ENCODE measurements at regions not wholly inside any gene's neighbourhood (a gene's known extent, or its start where the extent isn't known, plus 50 kb on each side); places are given as distances from the start of the nearest gene placed in this dataset.

DNA sequence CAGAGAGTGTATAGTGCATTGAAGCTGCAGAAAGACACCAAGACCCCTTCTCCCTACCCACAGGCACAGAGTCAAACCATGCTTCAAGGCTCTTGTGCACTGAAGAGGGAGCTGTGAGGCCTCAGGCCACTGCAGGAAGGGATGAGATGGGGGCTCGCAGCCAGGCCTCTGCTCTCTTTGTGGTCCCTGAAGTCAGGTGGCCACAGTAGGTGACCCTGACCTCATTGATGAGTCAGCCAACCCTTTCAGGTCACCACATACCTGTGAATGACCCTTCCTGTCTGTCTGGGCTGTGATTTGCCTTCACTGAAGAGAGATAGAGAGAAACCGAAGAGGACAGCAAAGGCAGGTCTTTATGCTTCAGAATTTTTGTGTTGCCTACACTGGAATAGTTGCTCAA is 372.1 kb downstream of the ACTL7B start:
- DNase-seq = no peak

DNA sequence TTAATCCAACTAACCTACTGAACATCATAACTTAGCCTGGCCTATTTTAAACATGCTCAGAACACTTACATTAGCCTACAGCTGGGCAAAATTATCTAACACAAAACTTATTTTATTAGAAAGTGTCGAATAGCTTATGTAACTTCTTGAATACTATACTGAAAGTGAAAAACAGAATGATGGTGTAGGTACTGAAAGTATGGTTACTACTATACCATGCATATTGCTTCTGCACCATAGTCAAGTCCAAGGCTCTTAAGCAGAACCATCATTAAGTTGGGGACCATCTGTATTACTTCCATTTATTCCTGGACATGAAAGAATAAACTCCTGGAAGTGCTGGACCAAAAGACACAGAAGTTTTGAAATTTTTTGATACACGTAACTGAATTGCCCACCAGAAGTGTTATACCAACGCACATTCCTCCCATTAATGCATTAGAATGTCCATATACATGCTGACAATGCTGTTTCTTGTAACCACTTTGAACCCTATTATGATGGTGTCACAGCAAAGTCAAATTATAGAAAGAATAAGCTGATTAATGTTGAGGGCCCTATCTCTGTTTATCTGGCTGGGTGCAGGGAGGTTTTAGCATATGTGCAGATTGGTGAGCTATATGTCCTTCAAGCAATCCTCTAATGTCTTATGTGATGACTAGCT is 375.7 kb downstream of the ACTL7B start:
- no peak for DNase-seq

DNA sequence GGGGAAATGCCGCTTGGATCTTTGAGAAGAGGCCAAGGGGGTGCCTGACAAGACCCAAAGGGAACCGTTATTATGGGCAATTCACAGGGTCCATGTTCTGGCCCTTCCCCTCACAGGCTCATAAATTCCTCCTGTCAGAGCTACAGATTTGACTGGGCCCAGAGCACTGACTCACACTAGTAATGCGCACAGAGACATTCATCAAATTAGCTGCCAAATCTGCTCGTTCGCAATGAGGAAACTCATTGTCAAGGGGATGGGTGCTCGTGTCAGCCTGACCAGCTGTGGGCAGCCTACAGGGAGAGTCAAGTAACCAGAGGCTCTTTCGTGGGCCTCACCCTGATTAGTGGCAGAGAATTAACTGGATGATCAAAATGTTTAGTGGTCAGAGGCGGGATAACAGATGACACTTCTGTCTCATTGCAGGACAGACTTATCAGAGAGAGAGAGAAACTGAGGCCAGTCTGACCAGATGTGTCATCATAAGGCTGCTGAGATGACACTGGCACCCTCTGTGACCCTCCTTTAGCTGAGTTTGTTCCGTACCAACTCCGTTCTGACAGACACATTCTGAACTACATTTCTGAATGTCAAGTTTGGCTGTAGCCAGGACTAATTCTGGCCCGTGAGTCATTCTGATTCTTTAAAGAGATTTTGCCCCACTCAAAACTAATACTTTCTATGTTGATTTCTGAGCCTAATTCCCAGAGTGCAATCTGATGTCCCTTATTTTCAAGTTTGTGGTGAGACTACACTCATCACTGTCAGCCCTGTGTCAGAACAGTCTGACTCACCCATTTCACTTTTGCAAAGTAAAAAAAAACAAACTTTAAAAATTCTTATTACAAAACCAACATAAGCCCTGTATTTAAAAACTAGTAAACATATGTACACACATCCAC is 377.1 kb downstream of the ACTL7B start:
- no peak for DNase-seq

DNA sequence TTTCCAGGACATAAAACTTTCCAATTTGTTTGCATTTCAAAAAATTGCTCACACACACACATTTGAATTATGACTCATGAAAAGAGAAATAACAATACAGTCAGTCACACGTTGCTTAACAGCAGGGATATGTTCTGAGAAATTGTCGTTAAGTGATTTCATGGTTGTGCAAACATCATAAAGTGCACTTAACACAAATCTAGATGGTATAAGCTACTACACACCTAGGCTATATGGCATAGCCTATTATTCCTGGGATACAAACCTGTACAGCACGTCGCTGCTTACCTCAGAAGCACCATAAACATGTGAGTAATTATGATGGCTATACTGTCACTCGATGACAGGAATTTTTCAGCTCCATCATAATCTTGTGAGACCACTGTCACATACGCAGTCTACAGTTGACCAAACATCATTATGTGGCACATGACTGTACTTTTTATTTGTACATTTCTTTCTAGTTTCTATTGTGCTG is 378.2 kb downstream of the ACTL7B start:
- DNase-seq = no peak

DNA sequence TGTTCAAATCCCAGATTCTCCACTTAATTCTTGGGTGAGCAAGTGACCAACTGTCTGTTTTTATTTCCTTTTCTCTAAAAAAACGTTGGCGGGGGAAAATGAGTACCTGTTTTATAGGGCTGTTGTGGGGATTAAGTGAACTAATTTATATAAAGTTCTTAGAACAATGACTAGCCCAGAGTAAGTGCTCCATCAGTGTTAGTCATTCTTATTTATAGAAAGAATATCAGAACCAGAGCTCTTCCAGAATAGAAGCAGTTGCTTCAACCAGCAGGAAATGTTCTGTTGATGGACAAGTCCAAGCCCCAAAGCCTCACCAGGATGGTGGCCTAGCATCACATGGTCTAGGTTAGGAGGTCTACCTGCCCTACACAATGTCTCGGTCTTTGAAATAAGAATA is 379.2 kb downstream of the ACTL7B start:
- DNase-seq = no peak

DNA sequence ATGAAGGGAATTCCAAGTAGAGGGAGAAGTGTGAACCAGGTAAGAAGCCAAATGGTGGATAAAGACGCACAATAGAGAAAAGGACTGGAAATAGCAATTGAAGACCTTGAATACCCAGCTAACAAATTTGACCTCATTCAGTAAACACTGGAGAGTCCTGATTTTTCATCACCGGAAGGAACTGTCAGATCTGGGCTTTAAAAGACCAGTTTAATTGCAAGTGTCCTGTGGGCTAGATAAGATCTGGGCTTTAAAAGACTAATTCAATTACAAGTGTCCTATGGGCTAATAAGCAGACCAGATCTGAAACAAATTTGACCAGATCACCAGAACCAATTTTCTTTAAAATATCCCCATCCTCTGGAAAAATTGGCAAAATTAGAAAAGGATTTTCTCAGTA is 380.0 kb downstream of the ACTL7B start:
- no peak for DNase-seq

DNA sequence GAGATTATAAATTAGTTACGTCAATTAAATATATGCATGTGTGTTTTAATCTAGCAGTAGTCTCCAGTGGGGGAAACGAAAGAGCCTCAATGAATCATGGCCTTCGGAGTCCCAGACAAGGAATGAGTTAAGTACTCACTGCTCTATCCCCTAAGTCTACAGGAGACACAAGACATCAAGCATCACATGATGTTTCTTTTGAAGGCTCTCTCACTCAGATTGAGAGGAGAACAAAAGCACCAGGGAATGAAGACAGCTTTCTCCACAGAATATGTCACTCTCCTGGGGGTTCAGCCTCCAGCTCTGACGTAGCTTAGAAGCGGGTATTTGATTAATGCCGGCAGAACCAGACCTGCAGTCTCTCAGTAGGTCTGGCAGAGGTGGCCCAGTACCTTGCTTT is 381.4 kb downstream of the ACTL7B start:
- DNase-seq = no peak

DNA sequence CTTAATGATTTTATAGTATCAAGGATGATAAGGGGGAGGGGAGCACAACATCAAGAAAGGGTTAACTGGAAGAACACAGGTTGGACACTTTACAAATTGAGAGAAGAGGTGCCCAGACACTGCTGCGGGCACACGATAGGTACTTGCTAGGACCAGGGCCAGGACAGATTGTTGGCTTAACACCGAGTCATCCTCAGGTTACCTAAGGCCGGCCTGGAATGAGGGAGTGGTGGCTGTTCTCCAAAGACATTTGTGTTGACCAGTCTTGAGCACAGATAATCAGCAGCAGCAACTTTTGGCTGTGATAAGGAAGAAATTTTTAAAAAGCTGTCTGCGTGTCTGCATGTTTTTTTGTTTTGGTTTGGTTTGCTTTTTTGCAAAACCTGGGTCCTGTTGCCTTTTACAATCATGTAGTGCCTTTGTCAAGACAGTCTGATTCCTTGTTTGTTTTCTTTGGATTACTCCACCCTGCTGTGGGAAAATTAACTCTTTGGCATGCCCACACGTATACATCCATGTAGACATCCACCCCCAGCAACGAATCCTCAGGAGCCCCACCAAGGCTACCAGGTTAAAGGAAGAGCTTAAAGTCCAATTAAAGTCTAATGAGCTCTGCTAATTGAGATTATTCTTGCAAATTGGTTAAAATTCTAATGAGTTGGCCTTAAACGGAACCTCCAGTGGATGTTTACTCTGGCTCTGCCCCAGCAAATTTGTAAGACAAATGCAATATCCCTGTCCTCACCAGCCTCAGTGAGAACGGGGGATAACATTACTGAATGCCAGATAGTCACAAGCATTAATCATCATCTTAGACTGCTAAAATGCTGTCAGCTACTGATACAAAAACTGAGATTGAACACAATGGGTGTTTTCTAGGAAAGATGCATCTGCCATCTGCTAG is 382.3 kb downstream of the ACTL7B start:
- DNase-seq = no peak

DNA sequence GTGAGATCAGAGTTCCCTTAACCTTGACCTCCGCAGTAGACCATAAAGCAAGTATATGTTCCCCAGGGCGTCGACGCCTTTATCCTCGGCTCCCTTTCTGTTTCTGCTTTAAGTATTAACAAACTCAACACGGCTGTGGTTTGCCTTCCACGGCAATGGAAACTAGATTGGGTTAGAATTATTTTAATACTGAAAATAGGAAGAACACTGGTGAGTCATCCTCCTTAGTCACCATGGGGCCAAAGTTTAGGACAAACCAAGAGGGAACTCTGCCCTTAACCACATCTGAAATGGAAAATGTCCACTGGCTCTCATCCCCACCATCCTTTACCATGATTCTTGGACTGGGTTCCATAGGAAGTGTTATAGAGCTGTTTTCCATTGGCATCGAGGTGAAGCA is 386.1 kb downstream of the ACTL7B start:
- DNase-seq = no peak

DNA sequence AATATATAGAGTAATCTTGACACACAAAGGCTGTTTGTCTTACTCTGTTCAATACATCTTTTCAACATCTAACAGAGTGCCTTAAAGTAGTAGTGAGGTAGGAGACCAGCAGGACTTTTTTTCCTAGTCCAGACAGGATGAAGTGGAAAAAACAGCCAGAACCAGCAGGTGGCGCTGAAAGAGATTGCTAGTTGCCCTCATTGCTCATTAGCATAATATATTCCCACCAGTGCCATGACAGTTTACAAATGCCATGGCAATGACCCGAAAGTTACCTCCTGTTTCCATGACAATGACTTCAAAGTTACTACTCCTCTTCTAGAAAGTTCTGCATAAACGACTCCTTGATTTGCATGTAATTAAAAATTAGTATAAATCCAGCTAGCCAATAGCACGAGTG is 387.4 kb downstream of the ACTL7B start:
- peak in 1 of 5 donors; percentile 3 for DNase-seq

DNA sequence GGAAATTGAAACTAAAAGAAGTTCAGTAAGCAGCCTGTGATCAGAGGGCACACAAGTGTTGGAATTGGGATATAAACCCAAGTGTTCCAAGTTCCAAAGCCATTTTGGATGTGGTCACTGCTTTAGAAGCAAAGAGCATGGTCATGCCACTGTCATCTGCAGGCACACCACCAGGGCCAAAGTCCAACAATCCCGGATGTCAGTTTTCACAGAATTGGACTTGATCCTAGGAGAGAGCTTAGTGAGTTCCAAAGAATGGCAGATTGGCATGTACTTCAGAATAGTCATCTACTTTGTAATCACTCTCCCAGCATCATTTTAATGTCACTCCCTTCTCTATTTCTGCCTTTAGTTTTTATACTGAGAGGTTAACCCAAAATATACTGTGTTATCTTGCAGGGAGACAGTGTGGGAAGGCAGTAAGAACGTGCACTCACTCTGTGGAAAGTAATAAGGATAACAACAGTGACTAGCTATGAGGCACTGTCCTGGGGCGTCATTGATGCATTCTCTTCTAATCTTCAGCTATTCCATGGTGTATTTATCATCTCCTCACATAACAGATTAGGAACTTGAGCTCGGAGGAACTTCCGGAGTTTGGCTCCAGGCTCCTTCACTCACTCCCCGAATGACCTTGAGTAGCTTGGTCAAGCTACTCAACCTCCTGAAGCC is 388.0 kb downstream of the ACTL7B start:
- DNase-seq = no peak

DNA sequence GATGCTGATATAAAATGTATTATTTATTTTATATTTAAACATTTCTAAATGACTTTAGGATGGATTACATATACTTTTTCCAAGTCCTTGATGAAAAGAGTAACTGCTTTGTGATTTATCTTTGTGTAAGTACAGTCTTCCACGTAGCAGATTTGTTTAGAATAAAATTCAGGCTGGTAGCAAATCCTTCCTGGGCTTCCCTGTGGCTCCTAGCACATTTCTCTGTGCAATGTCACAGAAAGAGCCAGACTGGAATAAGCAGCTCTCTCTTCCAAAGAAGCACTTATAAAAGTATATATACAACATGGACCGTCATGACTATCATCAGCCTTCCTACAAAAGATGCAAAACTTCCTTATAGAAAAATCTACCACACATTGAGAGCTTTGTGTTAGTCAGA is 388.6 kb downstream of the ACTL7B start:
- DNase-seq = no peak

DNA sequence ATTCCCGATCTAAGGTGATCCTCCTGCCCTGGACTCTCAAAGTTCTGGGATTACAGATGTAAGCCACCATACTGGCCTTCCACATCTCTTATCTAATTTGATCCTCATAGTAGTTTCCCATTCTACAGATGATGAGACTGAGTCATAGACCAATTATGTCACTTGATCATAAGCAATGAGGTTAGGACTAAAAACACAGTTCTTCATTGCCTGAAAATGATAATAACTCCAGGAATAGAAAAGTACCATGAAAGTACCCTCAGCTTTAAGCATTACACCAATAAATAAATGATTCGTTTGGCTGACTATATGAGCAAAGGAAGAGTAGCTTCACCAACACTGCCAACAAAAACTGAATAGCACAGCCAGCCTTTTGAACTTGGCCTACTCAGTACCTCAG is 389.5 kb downstream of the ACTL7B start:
- no peak for DNase-seq

DNA sequence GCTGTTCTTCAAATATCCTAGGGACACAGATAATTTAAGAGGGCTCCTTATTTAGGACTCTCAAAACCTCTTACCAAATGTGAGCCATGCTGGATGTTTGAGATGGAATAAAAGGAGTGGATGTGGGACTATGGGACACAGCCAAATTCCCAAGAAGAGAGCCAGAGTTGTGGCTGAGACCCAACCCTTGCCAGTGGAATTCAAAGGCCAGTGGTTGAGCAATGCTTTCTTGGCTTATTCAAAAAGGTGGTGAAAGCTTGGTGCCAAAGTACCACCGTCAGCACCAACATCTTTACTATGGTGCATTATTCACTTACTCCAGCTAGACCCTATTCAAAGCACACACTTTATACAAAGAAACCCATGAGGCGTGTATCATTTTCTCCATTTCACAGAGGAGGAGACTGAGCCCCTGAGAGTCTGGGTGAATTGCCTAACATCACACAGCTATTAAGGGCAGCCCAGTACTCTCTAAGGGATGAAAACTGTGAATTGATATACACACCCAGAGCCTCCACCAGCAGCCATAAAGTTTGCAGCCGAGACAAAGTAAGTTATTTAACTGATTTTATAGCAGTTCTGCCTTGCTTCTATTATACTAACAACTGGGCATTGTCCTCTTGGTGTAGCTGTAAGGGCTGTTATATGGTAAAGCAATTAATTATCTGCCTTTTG is 391.7 kb downstream of the ACTL7B start:
- no peak for DNase-seq

DNA sequence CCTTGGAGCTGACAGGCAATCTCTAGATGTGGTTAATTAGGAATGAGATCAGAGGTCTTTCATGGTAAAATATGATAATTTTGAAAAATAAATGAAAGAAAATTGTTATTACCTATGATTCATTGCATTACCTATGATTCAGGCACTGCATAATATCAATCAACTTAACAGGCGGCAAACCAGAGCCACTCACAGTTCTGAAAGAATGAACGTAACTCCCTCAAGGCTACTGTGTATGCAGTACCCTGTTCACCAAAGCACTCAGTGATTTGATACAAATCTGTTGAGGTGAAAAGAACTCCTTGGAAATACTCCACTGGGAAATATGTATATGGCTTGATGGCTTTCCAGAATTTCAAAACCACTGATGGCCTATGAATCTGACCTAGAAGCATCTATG is 398.9 kb downstream of the ACTL7B start:
- DNase-seq = no peak

DNA sequence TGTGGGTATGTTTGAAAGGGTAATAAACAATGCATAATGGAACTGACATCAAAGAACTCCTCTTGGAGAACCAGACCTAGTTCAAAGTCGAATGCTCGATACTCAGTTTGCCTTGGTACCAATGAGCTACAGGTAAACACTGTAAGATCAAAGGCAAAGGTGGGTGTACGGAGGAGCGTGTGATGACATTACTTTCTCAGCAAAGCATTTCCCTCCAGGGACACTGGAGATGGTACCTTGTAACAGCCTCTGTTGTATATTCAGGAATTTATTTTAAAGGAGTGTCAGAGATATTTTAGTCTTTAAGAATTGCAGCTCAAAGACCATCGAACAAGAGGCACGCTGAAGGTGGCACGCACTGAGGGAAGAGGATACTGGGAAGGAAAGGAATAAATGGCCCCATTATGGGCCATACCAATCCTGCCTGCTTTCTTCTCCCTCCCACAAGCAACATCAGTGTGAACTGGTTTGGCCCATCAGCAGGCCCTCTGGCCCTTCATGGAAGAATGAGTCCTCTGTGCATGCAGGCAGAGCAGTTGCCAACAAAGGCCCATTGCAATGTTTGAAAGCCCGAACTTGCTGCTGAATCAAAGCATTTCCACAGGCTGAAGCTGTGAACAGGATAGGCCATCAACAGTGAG is 410.2 kb downstream of the ACTL7B start:
- DNase-seq = no peak

DNA sequence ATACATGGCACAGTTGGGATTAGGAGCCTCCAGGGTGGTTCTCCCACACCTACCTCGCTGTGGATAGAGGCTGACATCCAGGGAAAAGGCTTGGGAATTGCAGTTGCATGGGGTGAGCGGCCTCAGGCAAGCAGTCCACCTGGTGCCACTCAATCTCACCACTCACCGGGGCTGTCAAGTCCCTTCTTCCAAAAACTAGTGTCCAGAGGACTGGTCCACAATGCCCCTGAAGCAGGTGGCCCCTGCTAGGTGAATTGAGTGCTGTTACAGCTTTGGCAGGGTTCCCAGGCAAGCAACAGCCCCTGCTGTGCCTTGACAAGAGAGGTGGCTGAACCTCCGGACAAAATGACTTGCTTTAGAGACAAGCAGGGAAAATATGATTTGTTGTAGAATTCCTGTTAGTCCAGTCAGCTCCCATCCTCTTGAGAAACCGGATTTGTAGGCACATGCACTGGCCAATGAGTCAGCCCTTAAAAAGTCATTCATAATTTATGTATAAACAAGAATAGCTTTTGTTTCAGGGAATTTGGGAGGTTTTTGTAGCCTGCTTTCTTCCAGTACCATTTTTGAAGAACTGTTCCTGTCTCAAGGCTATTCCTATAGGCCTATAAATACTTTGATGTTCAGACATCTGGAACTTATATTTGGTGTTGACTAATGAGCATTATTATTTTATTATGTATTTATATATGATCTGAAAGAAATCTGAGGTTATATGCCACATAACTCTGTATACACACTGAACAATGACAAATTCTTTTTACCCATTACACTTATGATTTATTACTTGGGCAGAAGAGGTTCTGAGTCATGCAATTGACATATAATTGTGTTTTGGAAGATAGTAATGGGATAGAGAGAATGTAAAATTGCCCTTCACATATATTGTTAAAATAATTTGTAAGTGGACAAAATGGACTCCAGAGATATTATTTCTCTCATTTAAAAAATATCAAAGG is 411.1 kb downstream of the ACTL7B start:
- no peak for DNase-seq

DNA sequence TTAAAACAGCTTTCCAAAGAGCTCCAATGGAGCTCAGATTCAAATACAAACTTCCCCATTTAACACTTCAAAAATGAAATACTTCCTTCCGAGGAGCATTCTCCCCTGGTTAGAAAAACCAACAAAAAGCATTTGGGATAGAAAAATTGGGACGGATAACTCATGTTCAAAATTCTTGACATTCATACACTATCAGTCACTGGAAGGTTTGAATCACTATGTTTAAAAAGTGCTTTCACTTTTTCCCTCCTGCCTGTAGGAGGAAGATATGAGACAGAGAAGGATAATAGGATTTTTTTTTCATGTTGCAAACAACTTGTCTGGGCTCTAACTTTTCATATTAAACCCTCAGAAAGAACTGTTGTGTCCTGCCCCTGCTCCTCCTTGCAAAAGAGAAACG is 412.0 kb downstream of the ACTL7B start:
- no peak for DNase-seq

DNA sequence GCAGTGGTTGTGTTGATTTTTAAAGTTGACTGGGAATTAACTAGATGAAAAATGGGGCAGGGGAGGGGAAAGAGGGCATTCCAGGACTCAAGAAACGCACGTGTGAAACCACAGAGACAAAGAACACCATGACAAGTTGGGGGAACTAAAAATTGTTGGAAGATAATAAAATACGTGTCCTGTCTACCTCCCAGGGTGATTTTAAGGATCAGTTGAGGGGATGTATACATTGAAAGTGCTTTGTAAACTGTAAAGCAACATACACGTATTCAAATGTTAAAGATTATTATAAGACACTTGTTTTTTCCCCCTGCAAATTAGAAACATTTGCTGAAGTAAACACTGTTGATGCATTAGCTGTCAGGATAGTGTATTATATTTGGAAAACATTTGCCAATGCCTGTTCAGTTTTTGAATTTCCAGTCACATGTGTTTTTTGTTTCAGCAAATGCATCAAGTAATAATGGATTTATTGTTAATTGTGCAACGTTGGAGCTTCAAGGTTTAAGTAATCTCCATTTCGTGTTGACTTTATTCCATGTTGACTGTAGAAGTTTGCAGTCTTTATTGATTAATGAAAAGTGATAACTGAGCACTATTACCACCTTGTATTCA is 412.7 kb downstream of the ACTL7B start:
- no peak for DNase-seq

DNA sequence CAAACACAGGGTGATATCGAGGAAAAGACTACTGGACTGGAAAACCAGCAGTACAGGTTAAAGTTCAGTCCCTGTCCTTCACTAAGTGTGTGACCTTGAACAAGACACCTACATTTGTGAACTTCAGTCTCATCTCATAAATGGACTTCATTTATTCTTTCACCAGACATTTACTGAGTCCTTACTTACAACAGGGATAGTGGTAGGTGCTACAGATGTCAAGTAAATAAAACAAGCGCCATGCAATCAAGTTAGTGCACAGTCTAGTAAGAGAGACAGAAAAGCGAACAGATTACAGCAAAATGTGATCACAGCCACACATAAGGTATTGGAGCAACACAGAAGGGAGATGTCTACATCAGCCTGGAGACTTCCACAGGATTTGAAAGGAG is 413.2 kb downstream of the ACTL7B start:
- no peak for DNase-seq
